ENCODE measurements at regions not wholly inside any gene's neighbourhood (a gene's known extent, or its start where the extent isn't known, plus 50 kb on each side); places are given as distances from the start of the nearest gene placed in this dataset.

- Histone ChIP-seq H3K4me1 (peaks cover 0 to 3% (median 0%) of the 10 kb centered on the region in 4 donors), H3K27me3 (no peaks in the 10 kb centered on the region), H3K27ac (no peak overlapping the region), H3K9me3 (no peaks in the 10 kb centered on the region), H3K4me3 (no peak overlapping the region), H3K36me3 (no peaks in the 10 kb centered on the region)
- TF ChIP-seq CTCF (IDR thresholded peaks at IDR 0.05) (no peak), EP300 (IDR thresholded peaks at IDR 0.05) (no peak), POLR2A (IDR thresholded peaks at IDR 0.05) (no peak)
- DNase-seq (ENCODE audit: low spot score in 2 of 2) = no peak
- WGBS, 2 donors = 88% methylated on average over 4 of the region's 4 CpGs
Measured at GRCh38 chr3:20401253-20401652, 215.2 kb upstream of the SGO1 start.

- H3K36me3 ChIP-seq = no peaks in the 10 kb centered on the region
- no peak for TF ChIP-seq EP300 (IDR thresholded peaks at IDR 0.05)
- no peak for TF ChIP-seq CTCF (IDR thresholded peaks at IDR 0.05)
- TF ChIP-seq POLR2A (IDR thresholded peaks at IDR 0.05) = no peak
- H3K9me3 ChIP-seq = no peaks in the 10 kb centered on the region
- no peak overlapping the region for H3K27ac ChIP-seq
- WGBS, 2 donors = 77 to 87% methylated on average over 1 of the region's 1 CpG
- DNase-seq (ENCODE audit: low spot score in 2 of 2) = no peak
- H3K4me1 ChIP-seq = peaks cover 0 to 2% (median 0%) of the 10 kb centered on the region in 4 donors
- no peak overlapping the region for H3K4me3 ChIP-seq
- H3K27me3 ChIP-seq = no peaks in the 10 kb centered on the region
Measured at GRCh38 chr3:20400686-20401085, 214.7 kb upstream of the SGO1 start.

GRCh38 chr3:20400281-20400680 lies 214.3 kb upstream of the SGO1 start:
- 65 to 74% methylated on average over 2 of the region's 2 CpGs for WGBS, 2 donors
- TF ChIP-seq EP300 (IDR thresholded peaks at IDR 0.05) = no peak
- no peak for TF ChIP-seq POLR2A (IDR thresholded peaks at IDR 0.05)
- no peak for TF ChIP-seq CTCF (IDR thresholded peaks at IDR 0.05)
- H3K4me1 ChIP-seq = no peaks in the 10 kb centered on the region
- no peak for DNase-seq (ENCODE audit: low spot score in 2 of 2)
- H3K27me3 ChIP-seq = no peaks in the 10 kb centered on the region
- H3K27ac ChIP-seq = no peak overlapping the region
- H3K4me3 ChIP-seq = no peak overlapping the region
- no peaks in the 10 kb centered on the region for H3K36me3 ChIP-seq
- no peaks in the 10 kb centered on the region for H3K9me3 ChIP-seq

- H3K4me1 ChIP-seq = no peaks in the 10 kb centered on the region
- H3K4me3 ChIP-seq = no peak overlapping the region
- peaks cover 0 to 9% (median 0%) of the 10 kb centered on the region in 4 donors for H3K9me3 ChIP-seq
- H3K27ac ChIP-seq = no peak overlapping the region
- H3K27me3 ChIP-seq = no peaks in the 10 kb centered on the region
- peaks cover 0 to 4% (median 0%) of the 10 kb centered on the region in 3 donors for H3K36me3 ChIP-seq
- no peak for TF ChIP-seq EP300 (IDR thresholded peaks at IDR 0.05)
- TF ChIP-seq POLR2A (IDR thresholded peaks at IDR 0.05) = no peak
- TF ChIP-seq CTCF (IDR thresholded peaks at IDR 0.05) = no peak
- DNase-seq (ENCODE audit: low spot score in 2 of 2) = no peak
- 81 to 86% methylated on average over 3 of the region's 3 CpGs for WGBS, 2 donors
Measured at GRCh38 chr3:20396335-20396734, 210.3 kb upstream of the SGO1 start.

- H3K4me3 ChIP-seq = no peak overlapping the region
- no peak overlapping the region for H3K27ac ChIP-seq
- H3K27me3 ChIP-seq = no peaks in the 10 kb centered on the region
- H3K4me1 ChIP-seq = no peaks in the 10 kb centered on the region
- DNase-seq (ENCODE audit: low spot score in 2 of 2) = no peak
- peaks cover 0 to 9% (median 0%) of the 10 kb centered on the region in 4 donors for H3K9me3 ChIP-seq
- TF ChIP-seq EP300 (IDR thresholded peaks at IDR 0.05) = no peak
- no peak for TF ChIP-seq CTCF (IDR thresholded peaks at IDR 0.05)
- no peak for TF ChIP-seq POLR2A (IDR thresholded peaks at IDR 0.05)
- peaks cover 0 to 4% (median 0%) of the 10 kb centered on the region in 3 donors for H3K36me3 ChIP-seq
- WGBS, 2 donors = 86 to 88% methylated on average over 4 of the region's 4 CpGs
Measured at GRCh38 chr3:20395692-20396091, 209.7 kb upstream of the SGO1 start.

Data from tibial nerve (tissue), 4 donors.